HG02623 (cell line): ENCODE measurements at regions not wholly inside any gene's neighbourhood (a gene's known extent, or its start where the extent isn't known, plus 50 kb on each side); places are given as distances from the start of the nearest gene placed in this dataset.

Experiments
- ATAC-seq: cut with Tn5 transposase; IDR thresholded peaks from one replicate; pipeline ENCODE4 v1.9.1; 2021; ENCODE audit warnings: moderate library complexity; ENCODE audit not compliant: unreplicated experiment

DNA sequence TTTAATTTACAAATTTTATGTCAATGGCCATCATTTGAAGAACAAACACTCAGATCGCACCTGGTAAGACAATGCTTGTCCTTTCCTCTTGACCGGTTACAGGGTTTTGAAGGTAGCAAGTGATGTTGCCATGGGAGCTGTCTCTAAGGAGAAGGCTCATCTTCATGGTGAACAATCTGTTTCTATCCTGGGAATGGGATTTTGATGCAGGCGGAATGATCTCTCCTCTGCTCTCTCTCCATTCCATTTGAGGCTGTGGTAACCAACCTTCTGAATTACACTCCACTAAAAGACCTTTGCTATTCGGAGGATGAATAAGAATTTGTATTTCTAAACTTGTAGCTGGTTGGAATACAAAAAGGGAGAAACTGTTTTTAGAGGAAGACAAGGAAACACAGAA is 57.9 kb upstream of the SLC5A9 start:
- no peak for ATAC-seq

DNA sequence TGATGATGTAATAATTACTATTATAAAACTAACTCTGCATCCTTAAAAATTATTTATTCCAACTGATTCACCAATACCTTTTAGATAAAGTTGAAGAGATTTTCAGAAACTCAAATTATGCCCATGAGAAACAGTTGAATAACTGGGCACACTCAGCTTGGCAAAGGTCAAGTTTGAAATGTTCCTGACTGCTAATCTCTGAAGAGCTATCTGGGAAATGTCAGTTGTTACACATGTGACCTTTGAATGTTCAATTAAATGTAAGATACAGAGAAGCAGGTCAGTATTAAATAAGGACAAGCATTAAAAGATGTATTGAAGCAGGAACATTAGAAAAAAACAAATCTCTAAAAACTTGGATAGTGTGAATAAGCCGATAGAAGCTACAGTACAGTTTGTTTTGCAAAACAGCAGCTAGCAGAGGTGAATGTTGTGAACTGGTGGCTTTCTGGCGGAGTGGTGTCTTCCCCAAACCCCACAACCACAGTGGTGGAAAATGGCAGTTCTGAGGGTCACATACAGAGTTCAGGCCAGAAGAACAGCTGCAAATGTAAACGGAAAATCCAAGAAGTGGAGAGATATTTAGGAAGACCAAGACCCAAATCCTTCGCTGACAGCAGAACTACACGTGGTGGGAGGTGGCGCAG is 61.9 kb upstream of the SLC5A9 start:
- ATAC-seq, result no peak

DNA sequence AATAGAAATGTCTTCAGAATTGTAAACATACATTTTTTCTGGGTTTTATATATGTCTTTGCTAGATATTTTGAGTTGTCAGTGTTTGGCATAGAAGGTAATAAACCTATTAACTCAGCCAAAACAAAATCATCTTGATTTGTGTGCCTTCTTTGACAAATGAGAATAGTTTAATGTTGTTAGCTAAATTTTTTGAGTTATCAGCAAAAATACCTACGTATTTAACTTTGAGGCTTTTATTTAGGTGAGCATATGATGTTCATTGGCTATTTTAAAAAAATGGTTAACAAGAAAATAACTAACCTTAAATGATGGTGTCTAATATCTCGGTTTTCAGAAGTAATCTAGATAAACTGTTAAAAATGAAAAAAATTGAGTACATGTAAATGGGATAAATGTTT is 83.2 kb upstream of the SLC5A9 start:
- no peak for ATAC-seq

DNA sequence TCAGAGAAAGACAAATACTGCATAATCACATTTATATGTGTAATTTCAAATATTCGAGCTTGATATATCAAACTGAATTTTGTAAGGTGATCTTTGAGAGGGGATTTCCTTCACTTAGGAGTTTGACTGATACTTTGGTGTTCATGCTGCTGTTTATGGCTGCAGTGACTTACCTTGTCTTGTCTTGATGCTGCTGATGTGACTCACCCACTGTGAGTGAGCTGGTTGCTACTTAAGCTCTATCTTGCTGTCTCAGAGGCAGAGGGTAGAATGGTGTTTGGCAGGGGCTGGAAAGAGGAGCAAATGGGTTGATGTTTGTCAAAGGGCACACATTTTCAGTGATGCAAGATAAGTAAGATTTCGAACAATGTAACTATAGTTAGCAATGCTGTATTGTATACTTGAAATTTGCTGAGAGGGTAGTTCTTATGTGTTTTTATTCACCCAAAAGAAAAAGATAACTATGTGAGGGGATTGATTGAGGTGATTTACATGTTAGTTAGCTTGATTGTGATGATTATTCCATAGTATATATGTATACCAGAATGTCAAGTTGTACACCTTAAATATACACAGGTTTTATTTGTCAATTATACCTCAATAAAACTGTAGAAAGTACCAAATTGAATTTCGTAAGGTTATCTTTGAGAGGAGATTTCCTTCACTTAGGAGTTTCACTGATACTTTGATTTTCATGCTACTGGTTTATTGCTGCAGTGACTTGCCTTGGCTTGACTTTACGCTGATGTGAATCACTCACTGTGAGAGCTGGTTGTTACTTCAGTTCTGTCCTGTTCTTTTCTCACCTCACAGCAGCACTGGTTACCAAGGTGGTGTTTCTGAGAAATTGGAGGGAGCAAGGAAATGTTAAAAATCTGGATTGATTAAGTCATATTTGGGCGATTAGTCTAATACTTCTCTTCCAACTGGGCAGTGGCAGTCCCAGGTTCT is 94.5 kb upstream of the SLC5A9 start:
- no peak for ATAC-seq

DNA sequence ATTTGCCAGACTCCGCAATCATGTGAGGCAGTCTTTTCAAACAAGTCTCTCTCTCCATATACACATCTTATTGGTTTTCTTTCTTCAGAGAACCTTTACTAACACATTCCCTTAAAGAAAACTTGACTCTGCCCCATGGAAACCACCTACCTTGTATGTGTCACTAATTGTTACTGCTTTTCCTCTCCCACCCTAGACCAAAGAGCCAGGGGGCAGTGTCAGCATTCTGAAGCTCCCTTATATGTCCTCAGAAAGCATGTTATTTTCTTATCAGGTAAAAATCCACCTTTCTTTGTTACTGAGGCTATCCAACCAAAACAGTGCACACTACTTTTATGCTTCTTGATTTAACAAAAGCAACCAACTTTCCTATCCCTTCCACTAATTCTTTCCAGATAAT is 98.9 kb upstream of the SLC5A9 start:
- ATAC-seq, result no peak

DNA sequence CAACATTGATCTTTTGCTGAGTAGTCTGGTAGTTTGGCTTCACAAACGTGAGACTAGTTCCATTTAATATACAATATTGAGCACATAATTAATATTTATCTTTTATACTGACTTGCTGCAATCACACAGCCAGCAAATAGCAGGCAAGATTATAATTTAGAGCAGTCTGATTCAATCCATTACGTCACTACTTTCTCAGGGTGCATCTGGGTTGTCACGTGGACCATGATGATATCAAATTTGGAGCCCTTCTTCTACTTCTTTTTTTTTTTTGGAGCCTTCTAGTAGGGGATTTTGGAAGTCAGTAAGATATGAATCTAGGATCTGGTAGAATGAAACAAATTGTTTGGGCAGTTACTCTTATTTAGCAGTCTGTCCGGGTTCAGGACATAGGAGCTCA is 100.6 kb upstream of the SLC5A9 start:
- ATAC-seq, result no peak

DNA sequence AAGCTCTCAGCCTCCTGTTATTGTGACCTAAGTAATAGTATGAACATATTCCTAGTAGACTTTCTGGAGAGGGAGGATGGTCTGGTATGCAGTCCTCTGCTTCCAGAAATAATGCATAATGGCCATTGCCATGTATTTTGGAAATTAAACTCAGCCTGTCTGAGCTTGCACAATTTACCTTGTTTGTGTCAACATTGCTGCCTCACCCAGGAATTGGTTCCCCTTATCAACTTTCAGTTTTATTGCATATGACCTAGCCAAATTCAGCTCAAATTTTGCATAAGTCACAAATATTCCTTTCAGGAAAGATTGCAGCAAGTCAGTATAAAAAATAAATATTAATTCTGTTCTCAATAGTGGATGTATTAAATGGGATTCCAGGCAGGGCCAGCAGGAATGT is 101.9 kb upstream of the SLC5A9 start:
- no peak for ATAC-seq

DNA sequence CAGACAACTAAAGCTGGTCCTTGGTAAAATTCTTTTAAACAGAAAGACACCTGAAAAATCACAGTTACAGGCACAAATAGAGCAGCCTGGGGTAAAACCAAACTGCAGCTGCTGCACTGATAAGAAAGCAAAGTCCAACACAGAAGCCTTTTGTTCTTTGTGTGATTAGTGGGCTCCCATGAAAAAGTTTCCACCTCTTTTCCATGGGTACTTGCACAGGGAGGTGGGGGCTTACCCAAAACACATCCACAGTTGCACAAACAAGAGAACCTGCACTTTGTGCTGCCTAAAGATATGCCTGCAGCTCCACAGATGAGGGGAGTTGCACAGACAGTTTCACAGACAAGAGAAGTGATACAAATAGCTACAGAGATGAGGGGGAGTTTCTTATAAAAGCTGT is 106.7 kb upstream of the SLC5A9 start:
- no peak for ATAC-seq

DNA sequence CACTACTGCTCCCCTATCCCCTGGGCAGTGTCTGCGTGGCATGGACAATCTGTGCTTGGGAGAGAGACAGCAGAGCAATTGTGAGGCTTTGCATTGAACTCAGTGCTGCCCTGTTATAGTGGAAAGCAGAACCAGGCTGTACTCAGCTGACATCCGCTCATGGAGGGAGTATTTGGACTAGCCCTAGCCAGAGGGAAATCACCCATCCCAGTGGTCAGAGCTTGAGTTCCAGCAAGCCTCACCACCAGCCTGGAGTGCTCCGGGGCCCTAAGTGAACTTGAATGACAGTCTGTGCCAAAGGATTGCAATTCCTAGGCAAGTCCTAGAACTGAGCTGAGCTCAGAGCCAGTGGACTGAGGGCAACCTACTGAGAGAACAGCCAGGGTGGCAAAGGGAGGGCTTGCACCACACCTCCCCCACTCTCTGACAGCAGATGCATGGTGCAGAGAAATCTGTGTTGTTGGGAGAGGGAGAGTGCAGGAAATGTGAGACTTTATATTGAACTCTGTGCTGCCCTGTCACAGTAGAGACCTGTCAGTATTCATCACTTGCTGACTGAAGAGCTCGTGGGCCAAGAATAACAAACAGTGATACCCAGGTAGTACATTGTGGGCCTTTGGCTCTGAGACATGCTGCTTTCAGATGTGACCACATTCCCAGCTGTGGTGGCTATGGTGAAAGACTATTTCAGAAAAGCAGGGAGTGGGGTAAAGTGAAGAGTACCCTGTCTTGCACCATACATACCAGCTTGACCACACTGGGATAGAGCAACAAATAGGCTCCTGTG is 107.7 kb upstream of the SLC5A9 start:
- no peak for ATAC-seq

DNA sequence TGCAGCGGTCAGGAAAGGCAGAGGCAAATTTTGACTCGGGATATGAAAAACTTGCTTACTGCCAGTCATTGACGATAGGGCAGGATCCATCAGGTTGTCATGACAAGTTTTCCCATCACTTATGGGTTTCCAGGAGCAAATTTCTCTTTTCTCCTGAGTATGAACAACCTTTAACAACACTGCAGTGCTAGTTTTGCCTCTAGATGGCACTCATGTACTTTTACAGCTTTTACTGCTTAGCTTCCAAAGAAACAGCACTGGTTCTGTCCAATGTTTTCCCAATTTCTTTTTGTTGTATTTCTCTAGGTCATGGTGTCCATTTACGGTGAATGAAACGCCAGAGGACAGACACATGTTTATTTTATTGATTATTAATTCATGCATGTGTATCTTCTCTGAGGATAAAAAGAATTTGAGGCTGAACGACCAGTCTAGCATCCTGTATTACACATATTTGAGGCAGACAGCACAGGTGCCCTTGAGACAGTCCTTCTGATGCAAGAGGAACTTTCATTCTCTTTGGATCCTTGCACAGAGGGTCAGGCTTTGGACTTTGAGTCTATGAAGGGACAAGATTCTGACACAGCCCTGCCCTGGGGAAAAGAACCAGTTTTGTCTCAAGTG is 112.3 kb upstream of the TRABD2B start:
- no peak for ATAC-seq

DNA sequence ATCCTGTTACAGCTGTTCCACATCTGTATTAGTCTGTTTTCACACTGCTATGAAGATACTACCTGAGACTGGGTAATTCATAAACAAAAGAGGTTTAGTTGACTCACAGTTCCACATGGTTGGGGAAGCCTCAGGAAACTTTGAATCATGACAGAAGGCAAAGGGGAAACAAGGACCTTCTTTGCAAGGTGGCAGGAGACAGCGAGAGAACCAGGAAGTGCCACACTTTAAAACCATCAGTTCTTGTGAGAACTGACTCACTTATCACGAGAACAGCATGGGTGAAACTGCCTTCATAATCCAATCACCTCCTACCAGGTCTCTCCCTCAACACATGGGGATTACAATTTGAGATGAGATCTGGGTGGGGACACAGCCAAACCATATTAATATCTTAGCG is 110.3 kb upstream of the TRABD2B start:
- ATAC-seq, result no peak

DNA sequence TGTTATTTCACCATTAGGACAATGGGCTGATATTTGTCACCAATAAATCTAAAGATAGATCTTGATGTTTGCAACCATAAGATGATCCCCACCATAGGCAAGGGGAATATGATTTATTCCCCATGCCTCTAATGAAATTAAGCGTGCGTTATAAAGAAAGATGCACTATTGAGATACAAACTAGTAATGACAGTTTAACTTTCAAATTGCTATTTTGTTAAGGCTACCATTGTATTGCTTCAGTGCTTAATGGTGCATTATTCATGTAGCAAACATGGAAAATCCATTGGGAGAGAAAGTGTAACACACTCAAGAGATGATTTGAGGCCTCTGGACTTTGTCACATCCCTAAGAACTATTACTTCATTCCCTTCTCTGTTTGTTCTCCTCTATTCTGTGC is 108.9 kb upstream of the TRABD2B start:
- no peak for ATAC-seq

DNA sequence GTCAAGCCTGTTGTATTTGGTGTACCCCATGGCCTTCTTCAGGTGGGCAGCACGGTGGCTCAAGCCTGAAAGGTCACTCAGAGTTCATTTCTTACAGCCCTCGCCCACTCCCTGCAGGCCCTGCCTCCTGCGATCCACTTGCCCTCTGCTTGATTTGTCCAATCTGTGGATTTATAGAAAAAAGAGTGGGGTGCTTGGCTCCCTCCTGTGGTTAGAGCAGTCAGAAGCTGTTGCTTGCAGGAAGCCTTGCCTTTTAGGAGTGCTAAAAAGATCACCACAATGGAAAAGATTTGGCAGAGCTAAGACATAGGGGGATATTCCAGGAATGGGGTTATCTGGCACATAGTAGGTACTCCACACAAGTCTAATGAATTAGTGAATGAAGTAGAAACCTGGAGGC is 108.0 kb upstream of the TRABD2B start:
- ATAC-seq, result no peak

DNA sequence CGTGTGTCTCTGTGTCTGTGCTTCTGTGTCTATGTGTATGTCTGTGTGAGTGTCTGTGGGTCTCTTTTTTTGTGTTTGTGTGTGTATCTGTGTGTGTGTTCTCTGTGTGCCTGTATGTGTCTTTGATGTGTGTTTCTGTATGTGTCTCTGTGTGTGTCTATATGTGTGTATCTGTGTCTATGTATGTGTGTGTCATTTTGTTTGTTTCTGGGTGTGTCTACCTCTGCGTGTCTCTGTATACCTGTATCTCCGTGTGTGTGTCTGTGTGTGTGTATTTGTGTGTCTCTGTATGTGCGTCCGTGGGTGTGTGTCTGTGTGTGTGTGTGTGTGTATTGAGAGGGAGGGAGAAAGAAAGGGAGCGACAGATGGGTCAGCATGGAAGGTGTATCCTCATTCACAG is 106.3 kb upstream of the TRABD2B start:
- no peak for ATAC-seq

DNA sequence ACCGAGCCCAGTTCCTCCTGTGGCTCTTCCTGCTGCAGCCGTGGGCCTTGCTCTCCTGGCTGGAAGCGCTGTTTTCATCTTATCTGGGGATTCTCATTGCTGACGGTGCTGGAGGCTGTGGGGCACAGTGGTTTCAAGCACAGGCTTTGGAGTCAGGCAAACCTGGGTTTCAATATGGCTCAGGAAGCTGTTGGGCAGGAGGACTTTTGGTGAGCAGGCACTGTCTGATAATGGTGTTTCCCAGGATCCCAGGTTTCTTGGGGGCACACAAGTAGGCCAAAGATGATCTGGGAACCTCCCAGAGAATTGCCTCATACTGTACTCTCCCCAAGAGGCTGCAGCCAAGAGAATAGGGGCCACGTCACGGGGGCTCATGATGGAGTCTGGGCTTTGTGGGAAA is 105.6 kb upstream of the TRABD2B start:
- ATAC-seq, result no peak

DNA sequence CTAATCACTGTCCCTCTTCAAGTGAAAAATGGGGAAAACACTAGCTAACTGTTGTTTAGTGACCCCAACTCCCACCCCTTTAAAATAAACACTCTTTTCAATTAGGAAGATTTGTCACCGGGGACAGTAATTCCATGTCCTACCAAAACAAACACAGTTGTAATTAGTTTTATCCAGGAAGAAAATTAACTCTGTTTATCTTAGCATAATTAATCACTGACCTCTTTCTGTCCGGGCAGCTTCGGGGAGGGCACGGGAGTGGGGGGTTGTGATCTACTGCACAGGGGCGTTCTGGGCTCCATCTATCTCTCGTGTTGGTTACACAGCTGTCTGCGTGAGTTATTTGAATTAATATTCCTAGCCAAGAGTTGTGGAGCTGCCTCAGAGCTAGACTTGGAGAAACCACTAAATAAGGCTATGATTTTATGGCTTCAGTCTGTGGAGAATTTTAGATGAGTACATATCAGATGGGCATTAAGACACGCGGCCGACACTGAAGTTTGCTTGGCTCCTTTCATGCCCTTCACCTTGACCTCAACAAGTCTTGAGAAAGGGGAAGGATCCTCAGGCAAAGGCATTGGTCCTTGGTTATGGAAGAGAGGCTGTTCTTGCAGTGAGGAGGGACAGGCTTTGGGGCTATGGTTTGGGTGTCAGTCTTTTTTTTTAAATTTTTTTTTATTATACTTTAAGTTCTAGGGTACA is 102.0 kb upstream of the TRABD2B start:
- ATAC-seq, result no peak

DNA sequence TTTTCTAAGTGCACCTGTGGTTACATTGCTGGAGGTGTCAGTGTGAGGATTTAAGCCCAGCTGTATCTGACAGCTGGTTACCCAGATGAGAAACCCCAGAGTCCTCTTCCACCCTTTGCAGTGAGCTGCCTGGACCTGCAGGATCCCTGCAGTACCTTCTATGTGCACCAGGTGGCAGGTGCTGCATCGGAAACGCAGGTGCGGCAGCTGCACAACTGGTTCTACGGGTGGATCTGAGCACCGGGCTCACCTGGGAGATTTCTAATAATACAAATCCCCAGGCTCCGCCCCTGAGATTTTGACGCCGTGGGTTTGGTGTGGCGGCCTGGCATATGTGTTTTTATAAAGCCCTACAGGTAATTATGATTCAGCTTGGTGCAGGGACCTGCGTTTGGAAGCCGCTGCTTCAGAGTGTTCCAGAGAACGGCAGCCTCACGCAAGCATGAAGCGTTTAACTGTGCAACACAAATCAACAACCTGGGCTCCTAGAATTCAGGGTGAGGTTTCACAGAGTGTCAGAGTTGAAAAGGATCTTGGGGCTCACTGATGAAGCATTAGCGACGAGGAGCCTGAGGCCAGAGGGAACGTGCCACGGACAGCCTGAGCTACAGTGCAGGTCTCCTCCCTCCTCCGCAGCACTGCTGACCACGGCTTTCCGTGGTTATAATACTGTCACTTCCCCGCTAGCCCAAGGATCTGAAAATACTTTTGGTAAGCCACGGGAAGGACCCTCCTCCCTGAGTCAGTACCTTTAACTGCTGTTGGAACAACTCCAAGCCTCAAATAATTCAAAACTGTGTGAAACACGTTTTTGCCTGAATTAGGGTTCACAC is 96.7 kb upstream of the TRABD2B start:
- ATAC-seq, result peak; percentile 98

DNA sequence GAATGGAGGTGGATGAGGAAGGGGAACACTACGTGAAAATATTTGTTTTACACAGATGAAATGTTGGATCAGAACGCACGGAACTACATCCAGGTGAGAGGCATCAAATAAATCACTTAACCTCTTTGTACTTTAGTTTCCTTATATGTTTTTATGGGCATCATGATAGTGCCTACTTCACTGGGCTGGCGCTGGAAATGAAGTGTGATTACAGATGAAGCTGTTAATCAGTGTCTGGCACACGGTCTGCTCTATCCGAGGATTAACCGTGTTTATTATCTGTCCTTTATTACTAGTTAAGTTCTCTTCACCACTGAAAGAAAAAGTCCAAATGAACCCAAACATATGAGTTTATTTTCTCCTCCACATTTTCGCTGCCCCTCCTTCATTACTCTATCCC is 96.0 kb upstream of the TRABD2B start:
- ATAC-seq, result no peak

DNA sequence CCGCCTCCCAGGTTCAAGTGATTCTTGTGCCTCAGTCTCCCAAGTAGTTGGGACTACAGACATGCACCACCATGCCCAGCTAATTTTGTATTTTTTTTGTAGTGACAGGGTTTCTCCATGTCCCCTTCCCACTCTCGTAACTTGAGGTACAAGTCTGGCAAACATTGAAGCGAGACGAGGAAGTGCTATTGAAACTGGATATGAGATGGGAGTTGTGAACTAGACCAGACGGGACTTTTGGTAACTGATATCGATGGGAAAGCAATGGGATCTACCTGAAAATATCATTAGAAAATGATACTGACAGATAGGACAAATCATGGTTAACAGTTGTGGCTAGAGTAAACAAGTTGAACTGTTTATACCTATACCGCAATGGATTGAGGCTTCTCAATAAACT is 95.2 kb upstream of the TRABD2B start:
- no peak for ATAC-seq
